ENCODE measurements at regions not wholly inside any gene's neighbourhood (a gene's known extent, or its start where the extent isn't known, plus 50 kb on each side); places are given as distances from the start of the nearest gene placed in this dataset.

DNA sequence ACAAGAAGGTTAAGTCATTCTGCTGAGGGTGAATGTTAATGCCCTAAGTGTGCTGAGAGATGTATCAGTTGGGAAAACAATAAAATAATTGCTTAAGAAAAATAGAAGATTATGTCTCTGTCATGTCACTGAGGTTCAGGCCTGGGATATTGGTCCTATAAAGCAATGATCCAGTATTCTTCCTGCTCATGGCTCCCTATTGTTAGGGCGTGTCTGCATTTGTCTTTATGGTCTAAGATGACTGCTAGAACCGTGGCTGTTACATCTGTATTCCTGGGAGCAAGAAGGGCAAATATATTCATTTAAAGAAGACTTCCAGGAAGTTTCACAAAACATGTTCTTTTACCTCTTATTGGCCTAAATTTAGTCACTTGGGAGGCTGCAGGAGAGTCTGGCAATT is 125.0 kb downstream of the KCNE4 start:
- Histone ChIP-seq H3K4me3 (ENCODE audit: insufficient read depth, low read depth, low read length) (no peak overlapping the region), H3K79me2 (ENCODE audit: insufficient read depth, low read length) (no peaks in the 10 kb centered on the region), H3K36me3 (ENCODE audit: insufficient read depth, low read length) (no peaks in the 10 kb centered on the region), H3K27ac (ENCODE audit: low read depth, low read length) (no peak overlapping the region), H2AFZ (ENCODE audit: low read depth, low read length) (no peak overlapping the region), H3K4me1 (ENCODE audit: insufficient read depth, low read length) (no peaks in the 10 kb centered on the region), H3K9me3 (ENCODE audit: insufficient read depth, low read depth, low read length) (no peaks in the 10 kb centered on the region), H3K4me2 (ENCODE audit: low read length) (no peak overlapping the region), H3K27me3 (ENCODE audit: insufficient read depth, low read length) (no peaks in the 10 kb centered on the region), H4K20me1 (ENCODE audit: insufficient read depth, low read length) (no peaks in the 10 kb centered on the region), H3K9ac (ENCODE audit: low read length) (no peak overlapping the region)
- Mint-ChIP-seq H3K27me3 (ENCODE audit: low read depth, unreplicated experiment) (peaks cover 4% of the 10 kb centered on the region), H3K36me3 (ENCODE audit: low read depth, unreplicated experiment) (no peaks in the 10 kb centered on the region), H3K27ac (ENCODE audit: unreplicated experiment) (no peak overlapping the region), H3K4me1 (ENCODE audit: low read depth, unreplicated experiment) (no peaks in the 10 kb centered on the region), H3K4me3 (ENCODE audit: unreplicated experiment) (no peak overlapping the region), H3K9me3 (ENCODE audit: unreplicated experiment) (no peaks in the 10 kb centered on the region)
- TF ChIP-seq, protein P1, sequence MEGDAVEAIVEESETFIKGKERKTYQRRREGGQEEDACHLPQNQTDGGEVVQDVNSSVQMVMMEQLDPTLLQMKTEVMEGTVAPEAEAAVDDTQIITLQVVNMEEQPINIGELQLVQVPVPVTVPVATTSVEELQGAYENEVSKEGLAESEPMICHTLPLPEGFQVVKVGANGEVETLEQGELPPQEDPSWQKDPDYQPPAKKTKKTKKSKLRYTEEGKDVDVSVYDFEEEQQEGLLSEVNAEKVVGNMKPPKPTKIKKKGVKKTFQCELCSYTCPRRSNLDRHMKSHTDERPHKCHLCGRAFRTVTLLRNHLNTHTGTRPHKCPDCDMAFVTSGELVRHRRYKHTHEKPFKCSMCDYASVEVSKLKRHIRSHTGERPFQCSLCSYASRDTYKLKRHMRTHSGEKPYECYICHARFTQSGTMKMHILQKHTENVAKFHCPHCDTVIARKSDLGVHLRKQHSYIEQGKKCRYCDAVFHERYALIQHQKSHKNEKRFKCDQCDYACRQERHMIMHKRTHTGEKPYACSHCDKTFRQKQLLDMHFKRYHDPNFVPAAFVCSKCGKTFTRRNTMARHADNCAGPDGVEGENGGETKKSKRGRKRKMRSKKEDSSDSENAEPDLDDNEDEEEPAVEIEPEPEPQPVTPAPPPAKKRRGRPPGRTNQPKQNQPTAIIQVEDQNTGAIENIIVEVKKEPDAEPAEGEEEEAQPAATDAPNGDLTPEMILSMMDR (IDR thresholded peaks at IDR 0.05; ENCODE audit: insufficient read depth, low read depth, low read length): no peak
- no peak for TF ChIP-seq EZH2 (IDR thresholded peaks at IDR 0.05; ENCODE audit: insufficient read depth, low read length)
- FAIRE-seq (no peak), DNase-seq (ENCODE audit: low read depth) (no peak)

DNA sequence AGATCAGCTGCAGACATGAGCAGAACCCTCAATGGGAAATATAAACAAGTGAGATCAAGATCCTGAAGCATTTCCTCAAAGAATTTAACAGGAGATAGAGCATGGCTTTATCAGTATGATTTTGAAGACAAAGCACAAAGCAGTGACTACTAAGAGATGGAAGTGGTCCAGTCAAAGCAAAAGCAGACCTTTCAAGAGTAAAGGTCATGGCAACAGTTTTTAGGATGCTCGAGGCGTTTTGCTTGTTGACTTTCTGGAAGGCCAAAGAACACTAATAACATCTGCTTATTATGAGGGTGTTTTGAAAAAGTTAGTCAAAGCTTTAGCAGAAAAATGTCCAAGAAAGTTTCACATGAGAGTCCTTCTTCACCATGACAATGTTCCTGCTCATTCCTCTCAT is 128.5 kb downstream of the KCNE4 start:
- H2AFZ ChIP-seq (ENCODE audit: low read depth, low read length): no peak overlapping the region
- H3K27ac Mint-ChIP-seq (ENCODE audit: unreplicated experiment): no peak overlapping the region
- no peaks in the 10 kb centered on the region for H3K36me3 Mint-ChIP-seq (ENCODE audit: low read depth, unreplicated experiment)
- no peak for TF ChIP-seq EZH2 (IDR thresholded peaks at IDR 0.05; ENCODE audit: insufficient read depth, low read length)
- TF ChIP-seq, protein P1 (IDR thresholded peaks at IDR 0.05; ENCODE audit: insufficient read depth, low read depth, low read length): no peak
- no peaks in the 10 kb centered on the region for H3K4me1 Mint-ChIP-seq (ENCODE audit: low read depth, unreplicated experiment)
- H3K79me2 ChIP-seq (ENCODE audit: insufficient read depth, low read length): no peaks in the 10 kb centered on the region
- FAIRE-seq: no peak
- H3K4me2 ChIP-seq (ENCODE audit: low read length): no peak overlapping the region
- H3K9ac ChIP-seq (ENCODE audit: low read length): no peak overlapping the region
- H3K4me3 Mint-ChIP-seq (ENCODE audit: unreplicated experiment): no peak overlapping the region
- H3K27me3 Mint-ChIP-seq (ENCODE audit: low read depth, unreplicated experiment): no peaks in the 10 kb centered on the region
- no peak overlapping the region for H3K27ac ChIP-seq (ENCODE audit: low read depth, low read length)
- no peak overlapping the region for H3K4me3 ChIP-seq (ENCODE audit: insufficient read depth, low read depth, low read length)
- H3K9me3 ChIP-seq (ENCODE audit: insufficient read depth, low read depth, low read length): no peaks in the 10 kb centered on the region
- no peaks in the 10 kb centered on the region for H3K27me3 ChIP-seq (ENCODE audit: insufficient read depth, low read length)
- H3K4me1 ChIP-seq (ENCODE audit: insufficient read depth, low read length): no peaks in the 10 kb centered on the region
- no peak for DNase-seq (ENCODE audit: low read depth)
- no peaks in the 10 kb centered on the region for H3K36me3 ChIP-seq (ENCODE audit: insufficient read depth, low read length)
- no peaks in the 10 kb centered on the region for H3K9me3 Mint-ChIP-seq (ENCODE audit: unreplicated experiment)
- H4K20me1 ChIP-seq (ENCODE audit: insufficient read depth, low read length): no peaks in the 10 kb centered on the region

DNA sequence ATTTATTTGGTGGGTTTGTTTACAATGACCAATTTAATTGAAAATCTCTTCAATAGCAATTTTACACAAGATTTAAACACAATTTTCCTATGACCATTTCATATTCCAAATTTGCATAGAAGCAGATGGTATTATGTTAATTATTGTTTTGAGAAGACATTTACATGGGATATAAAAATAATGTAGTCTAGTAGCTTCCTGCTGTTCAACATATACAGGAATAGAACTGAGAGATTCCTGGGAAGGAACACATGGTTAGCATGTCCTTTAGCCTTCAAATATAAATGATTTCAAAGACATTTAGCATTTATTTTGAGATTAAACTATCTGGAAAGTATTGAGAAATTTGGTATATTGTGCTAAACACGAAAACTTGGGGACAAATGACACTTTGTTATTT is 129.6 kb downstream of the KCNE4 start:
- no peaks in the 10 kb centered on the region for H3K79me2 ChIP-seq (ENCODE audit: insufficient read depth, low read length)
- Mint-ChIP-seq H3K27me3 (ENCODE audit: low read depth, unreplicated experiment) (no peaks in the 10 kb centered on the region), H3K36me3 (ENCODE audit: low read depth, unreplicated experiment) (no peaks in the 10 kb centered on the region), H3K27ac (ENCODE audit: unreplicated experiment) (no peak overlapping the region), H3K4me3 (ENCODE audit: unreplicated experiment) (no peak overlapping the region), H3K9me3 (ENCODE audit: unreplicated experiment) (no peaks in the 10 kb centered on the region), H3K4me1 (ENCODE audit: low read depth, unreplicated experiment) (no peaks in the 10 kb centered on the region)
- H3K27ac ChIP-seq (ENCODE audit: low read depth, low read length): no peak overlapping the region
- H2AFZ ChIP-seq (ENCODE audit: low read depth, low read length): no peak overlapping the region
- H3K36me3 ChIP-seq (ENCODE audit: insufficient read depth, low read length): no peaks in the 10 kb centered on the region
- H3K4me1 ChIP-seq (ENCODE audit: insufficient read depth, low read length): no peaks in the 10 kb centered on the region
- H3K9me3 ChIP-seq (ENCODE audit: insufficient read depth, low read depth, low read length): no peaks in the 10 kb centered on the region
- H4K20me1 ChIP-seq (ENCODE audit: insufficient read depth, low read length): no peaks in the 10 kb centered on the region
- TF ChIP-seq, protein P1 (IDR thresholded peaks at IDR 0.05; ENCODE audit: insufficient read depth, low read depth, low read length): no peak
- TF ChIP-seq EZH2 (IDR thresholded peaks at IDR 0.05; ENCODE audit: insufficient read depth, low read length): no peak
- no peak for DNase-seq (ENCODE audit: low read depth)
- no peak overlapping the region for H3K4me2 ChIP-seq (ENCODE audit: low read length)
- no peaks in the 10 kb centered on the region for H3K27me3 ChIP-seq (ENCODE audit: insufficient read depth, low read length)
- no peak overlapping the region for H3K9ac ChIP-seq (ENCODE audit: low read length)
- no peak for FAIRE-seq
- no peak overlapping the region for H3K4me3 ChIP-seq (ENCODE audit: insufficient read depth, low read depth, low read length)
